ENCODE measurements at regions not wholly inside any gene's neighbourhood (a gene's known extent, or its start where the extent isn't known, plus 50 kb on each side); places are given as distances from the start of the nearest gene placed in this dataset.

DNA sequence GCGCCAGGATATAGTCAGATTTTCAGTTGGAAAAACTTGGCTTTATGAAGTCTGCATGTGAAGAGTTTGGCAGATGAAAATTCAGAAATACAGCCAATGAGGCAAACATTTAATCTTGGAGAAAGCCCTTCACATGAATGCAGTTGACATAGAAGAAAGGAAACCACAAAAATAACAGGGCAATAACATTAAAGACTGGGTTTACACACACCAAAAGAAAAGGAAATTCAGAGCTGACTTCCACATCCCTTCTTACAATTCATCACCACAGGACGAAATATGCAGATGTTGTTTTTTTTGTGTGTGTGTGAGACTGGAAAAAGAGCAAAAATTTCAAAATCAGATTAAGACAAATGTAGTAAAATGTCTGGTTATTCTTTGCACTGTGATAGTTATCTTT lies 69.8 kb upstream of the HEY2 start:
- H3K9me3 ChIP-seq (ENCODE audit: control insufficient read depth in 4 of 4, insufficient read depth in 3 of 4, low read length in 3 of 4) = peaks cover 0 to 2% (median 0%) of the 10 kb centered on the region in 4 donors
- H3K4me3 ChIP-seq = no peak overlapping the region
- no peaks in the 10 kb centered on the region for H3K27me3 ChIP-seq (ENCODE audit: control insufficient read depth in 3 of 3, insufficient read depth in 3 of 3, low read length in 2 of 3)
- WGBS, 2 donors = 44 to 49% methylated on average over 2 of the region's 2 CpGs
- TF ChIP-seq, protein P1, sequence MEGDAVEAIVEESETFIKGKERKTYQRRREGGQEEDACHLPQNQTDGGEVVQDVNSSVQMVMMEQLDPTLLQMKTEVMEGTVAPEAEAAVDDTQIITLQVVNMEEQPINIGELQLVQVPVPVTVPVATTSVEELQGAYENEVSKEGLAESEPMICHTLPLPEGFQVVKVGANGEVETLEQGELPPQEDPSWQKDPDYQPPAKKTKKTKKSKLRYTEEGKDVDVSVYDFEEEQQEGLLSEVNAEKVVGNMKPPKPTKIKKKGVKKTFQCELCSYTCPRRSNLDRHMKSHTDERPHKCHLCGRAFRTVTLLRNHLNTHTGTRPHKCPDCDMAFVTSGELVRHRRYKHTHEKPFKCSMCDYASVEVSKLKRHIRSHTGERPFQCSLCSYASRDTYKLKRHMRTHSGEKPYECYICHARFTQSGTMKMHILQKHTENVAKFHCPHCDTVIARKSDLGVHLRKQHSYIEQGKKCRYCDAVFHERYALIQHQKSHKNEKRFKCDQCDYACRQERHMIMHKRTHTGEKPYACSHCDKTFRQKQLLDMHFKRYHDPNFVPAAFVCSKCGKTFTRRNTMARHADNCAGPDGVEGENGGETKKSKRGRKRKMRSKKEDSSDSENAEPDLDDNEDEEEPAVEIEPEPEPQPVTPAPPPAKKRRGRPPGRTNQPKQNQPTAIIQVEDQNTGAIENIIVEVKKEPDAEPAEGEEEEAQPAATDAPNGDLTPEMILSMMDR (IDR thresholded peaks at IDR 0.05; ENCODE audit: control extremely low read depth, extremely low read depth) = no peak
- no peak for ATAC-seq (ENCODE audit: insufficient read depth, low FRiP score)
- no peaks in the 10 kb centered on the region for H3K36me3 ChIP-seq (ENCODE audit: control insufficient read depth in 4 of 4, insufficient read depth in 4 of 4, low read length in 4 of 4)
- H3K27ac ChIP-seq (ENCODE audit: low read depth in 1 of 2, low read length in 1 of 2) = no peak overlapping the region
- peak in 1 of 3 donors; percentile 30 for DNase-seq
- no peak overlapping the region for H3K9ac ChIP-seq (ENCODE audit: insufficient read depth in 1 of 2, low read length in 2 of 2)
- peaks cover 0 to 3% (median 0%) of the 10 kb centered on the region in 5 donors for H3K4me1 ChIP-seq (ENCODE audit: control insufficient read depth in 5 of 5, insufficient read depth in 5 of 5, low read length in 5 of 5)

DNA sequence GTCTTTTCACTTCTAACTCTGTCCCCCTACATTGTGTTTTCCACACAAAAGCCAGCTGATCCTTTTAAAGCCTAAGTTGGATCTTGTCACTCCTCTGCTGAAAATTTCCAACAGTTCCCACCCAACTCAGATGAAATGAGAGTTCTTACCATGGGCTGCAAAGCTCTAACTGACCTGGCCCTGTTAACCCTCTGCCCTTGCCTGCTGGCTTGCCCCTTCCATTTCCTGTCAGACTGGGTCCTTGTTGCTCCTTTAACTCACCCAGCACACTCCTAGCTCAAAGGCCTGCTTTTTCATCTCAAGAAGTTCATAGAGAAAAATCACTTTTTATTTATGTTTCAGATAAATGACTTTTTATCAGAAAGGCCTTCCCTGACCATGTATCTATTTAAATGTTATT lies 66.5 kb upstream of the HEY2 start:
- Histone ChIP-seq H3K4me1 (ENCODE audit: control insufficient read depth in 5 of 5, insufficient read depth in 5 of 5, low read length in 5 of 5) (peaks cover 0 to 3% (median 0%) of the 10 kb centered on the region in 5 donors), H3K27ac (ENCODE audit: low read depth in 1 of 2, low read length in 1 of 2) (no peak overlapping the region), H3K9ac (ENCODE audit: insufficient read depth in 1 of 2, low read length in 2 of 2) (no peak overlapping the region), H3K27me3 (ENCODE audit: control insufficient read depth in 3 of 3, insufficient read depth in 3 of 3, low read length in 2 of 3) (no peaks in the 10 kb centered on the region), H3K4me3 (no peak overlapping the region), H3K36me3 (ENCODE audit: control insufficient read depth in 4 of 4, insufficient read depth in 4 of 4, low read length in 4 of 4) (no peaks in the 10 kb centered on the region), H3K9me3 (ENCODE audit: control insufficient read depth in 4 of 4, insufficient read depth in 3 of 4, low read length in 3 of 4) (peaks cover 0 to 2% (median 0%) of the 10 kb centered on the region in 4 donors)
- DNase-seq = no peak
- no peak for ATAC-seq (ENCODE audit: insufficient read depth, low FRiP score)
- TF ChIP-seq, protein P1 (IDR thresholded peaks at IDR 0.05; ENCODE audit: control extremely low read depth, extremely low read depth) = no peak

DNA sequence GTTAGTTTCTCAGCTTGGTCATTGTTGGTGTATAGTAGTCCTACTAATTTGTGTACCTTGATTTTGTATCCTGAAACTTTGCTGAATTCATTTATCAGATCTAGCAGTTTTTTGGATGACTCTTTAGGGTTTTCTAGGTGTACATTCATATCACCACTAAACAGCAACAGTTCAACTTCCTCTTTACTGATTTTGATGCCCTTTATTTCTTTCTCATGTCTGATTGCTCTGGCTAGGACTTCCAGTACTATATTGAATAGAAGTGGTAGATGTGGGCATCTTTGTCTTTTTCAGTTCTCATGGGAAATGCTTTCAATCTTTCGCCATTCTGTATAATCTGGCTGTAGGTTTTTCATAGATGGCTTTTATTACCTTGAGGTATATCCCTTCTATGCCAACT lies 61.3 kb upstream of the HEY2 start:
- DNase-seq = no peak
- Histone ChIP-seq H3K9ac (ENCODE audit: insufficient read depth in 1 of 2, low read length in 2 of 2) (no peak overlapping the region), H3K4me1 (ENCODE audit: control insufficient read depth in 5 of 5, insufficient read depth in 5 of 5, low read length in 5 of 5) (no peaks in the 10 kb centered on the region), H3K36me3 (ENCODE audit: control insufficient read depth in 4 of 4, insufficient read depth in 4 of 4, low read length in 4 of 4) (no peaks in the 10 kb centered on the region), H3K9me3 (ENCODE audit: control insufficient read depth in 4 of 4, insufficient read depth in 3 of 4, low read length in 3 of 4) (peaks cover 0 to 4% (median 3%) of the 10 kb centered on the region in 4 donors), H3K27me3 (ENCODE audit: control insufficient read depth in 3 of 3, insufficient read depth in 3 of 3, low read length in 2 of 3) (no peaks in the 10 kb centered on the region), H3K27ac (ENCODE audit: low read depth in 1 of 2, low read length in 1 of 2) (no peak overlapping the region), H3K4me3 (no peak overlapping the region)
- TF ChIP-seq, protein P1 (IDR thresholded peaks at IDR 0.05; ENCODE audit: control extremely low read depth, extremely low read depth) = no peak
- ATAC-seq (ENCODE audit: insufficient read depth, low FRiP score) = no peak
- 88 to 96% methylated on average over 1 of the region's 1 CpG for WGBS, 2 donors

DNA sequence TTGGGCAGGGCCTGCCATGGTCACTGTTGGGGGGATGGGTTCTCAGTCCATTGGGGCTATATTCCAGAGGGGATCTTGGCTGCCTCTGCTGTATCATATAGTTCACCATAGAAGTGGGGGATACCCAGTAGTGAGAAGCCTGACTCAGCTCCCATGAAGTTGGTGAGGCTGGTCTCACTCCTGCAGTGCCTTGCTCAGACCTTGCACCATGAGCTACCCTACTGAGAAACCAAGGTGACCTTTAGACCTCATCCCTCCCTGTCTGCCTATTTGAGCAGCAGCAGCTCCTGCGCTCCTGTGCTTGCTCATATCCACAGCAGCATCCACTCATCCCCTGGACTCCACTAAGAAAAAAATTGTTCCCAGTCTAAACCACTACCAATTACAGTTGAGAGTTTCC lies 56.0 kb upstream of the HEY2 start:
- H3K27me3 ChIP-seq (ENCODE audit: control insufficient read depth in 3 of 3, insufficient read depth in 3 of 3, low read length in 2 of 3) = no peaks in the 10 kb centered on the region
- ATAC-seq (ENCODE audit: insufficient read depth, low FRiP score) (no peak), DNase-seq (no peak)
- no peaks in the 10 kb centered on the region for H3K36me3 ChIP-seq (ENCODE audit: control insufficient read depth in 4 of 4, insufficient read depth in 4 of 4, low read length in 4 of 4)
- no peaks in the 10 kb centered on the region for H3K4me1 ChIP-seq (ENCODE audit: control insufficient read depth in 5 of 5, insufficient read depth in 5 of 5, low read length in 5 of 5)
- 0 to 67% methylated on average over 1 of the region's 1 CpG for WGBS, 2 donors
- H3K27ac ChIP-seq (ENCODE audit: low read depth in 1 of 2, low read length in 1 of 2) = no peak overlapping the region
- no peak overlapping the region for H3K9ac ChIP-seq (ENCODE audit: insufficient read depth in 1 of 2, low read length in 2 of 2)
- peaks cover 0 to 6% (median 3%) of the 10 kb centered on the region in 4 donors for H3K9me3 ChIP-seq (ENCODE audit: control insufficient read depth in 4 of 4, insufficient read depth in 3 of 4, low read length in 3 of 4)
- TF ChIP-seq, protein P1 (IDR thresholded peaks at IDR 0.05; ENCODE audit: control extremely low read depth, extremely low read depth) = no peak
- no peak overlapping the region for H3K4me3 ChIP-seq
